ENCODE measurements at regions not wholly inside any gene's neighbourhood (a gene's known extent, or its start where the extent isn't known, plus 50 kb on each side); places are given as distances from the start of the nearest gene placed in this dataset.

GRCh38 chr4:171629737-171630136, 183.5 kb upstream of the GALNTL6 start:
- no peak for DNase-seq

GRCh38 chr4:171629182-171629581, 184.0 kb upstream of the GALNTL6 start:
- DNase-seq, result peak in 1 of 3 donors; percentile 14

- DNase-seq, result no peak
Measured at GRCh38 chr4:171626554-171626953, 186.7 kb upstream of the GALNTL6 start.

- DNase-seq, result no peak
Measured at GRCh38 chr4:171622729-171623128, 190.5 kb upstream of the GALNTL6 start.

- no peak for DNase-seq
Measured at GRCh38 chr4:171621646-171622045, 191.6 kb upstream of the GALNTL6 start.

- DNase-seq, result no peak
Measured at GRCh38 chr4:171612907-171613306, 200.3 kb upstream of the GALNTL6 start.

- DNase-seq, result no peak
Measured at GRCh38 chr4:171602638-171603355, 210.4 kb upstream of the GALNTL6 start.

- DNase-seq, result no peak
Measured at GRCh38 chr4:171601091-171601490, 212.1 kb upstream of the GALNTL6 start.

- DNase-seq, result no peak
Measured at GRCh38 chr4:171599628-171600027, 213.6 kb upstream of the GALNTL6 start.

- DNase-seq, result no peak
Measured at GRCh38 chr4:171594293-171594692, 218.9 kb upstream of the GALNTL6 start.

- DNase-seq, result no peak
Measured at GRCh38 chr4:171590716-171591115, 222.5 kb upstream of the GALNTL6 start.

- DNase-seq, result no peak
Measured at GRCh38 chr4:171588764-171589163, 224.4 kb upstream of the GALNTL6 start.

- DNase-seq, result no peak
Measured at GRCh38 chr4:171588051-171588545, 225.1 kb upstream of the GALNTL6 start.

- no peak for DNase-seq
Measured at GRCh38 chr4:171583790-171584189, 229.4 kb upstream of the GALNTL6 start.

GRCh38 chr4:171582961-171583581, 230.1 kb upstream of the GALNTL6 start:
- peak in 1 of 3 donors; percentile 10 for DNase-seq

GRCh38 chr4:171573181-171573580, 240.0 kb upstream of the GALNTL6 start:
- no peak for DNase-seq

GRCh38 chr4:171565130-171565788, 247.9 kb upstream of the GALNTL6 start:
- DNase-seq, result no peak

GRCh38 chr4:171561419-171561818, 251.8 kb upstream of the GALNTL6 start:
- no peak for DNase-seq

GRCh38 chr4:171553961-171554360, 259.2 kb upstream of the GALNTL6 start:
- DNase-seq, result no peak

- no peak for DNase-seq
Measured at GRCh38 chr4:171542640-171543039, 270.6 kb upstream of the GALNTL6 start.

GRCh38 chr4:171538601-171539100, 274.6 kb upstream of the GALNTL6 start:
- no peak for DNase-seq

GRCh38 chr4:171534391-171534790, 278.8 kb upstream of the GALNTL6 start:
- DNase-seq, result no peak

- no peak for DNase-seq
Measured at GRCh38 chr4:171532968-171533367, 280.2 kb upstream of the GALNTL6 start.

- no peak for DNase-seq
Measured at GRCh38 chr4:171524903-171525302, 288.3 kb upstream of the GALNTL6 start.
